OCI-LY7 (cell line): ENCODE measurements at regions not wholly inside any gene's neighbourhood (a gene's known extent, or its start where the extent isn't known, plus 50 kb on each side); places are given as distances from the start of the nearest gene placed in this dataset.

Experiments
- BruUV-seq: library from RNA; stranded (reverse); fragments of 400-500 nt; replicated peaks from 2 replicates; lab custom pipeline; 2021; lab: Mats Ljungman, UMichigan
- CTCF ChIA-PET: fragments of 300-600 bp; sonication (Branson Sonifier 250); formaldehyde crosslinking; loops from one replicate; lab custom pipeline; 2022; ENCODE audit warnings: antibody characterized with exemption; ENCODE audit not compliant: unreplicated experiment; lab: Charles Lee
- POLR2A ChIA-PET: fragments of 300-600 bp; sonication (Branson Sonifier 250); formaldehyde crosslinking; loops from one replicate; lab custom pipeline; 2022; ENCODE audit warnings: antibody characterized with exemption; lab: Charles Lee
- DNase-seq: peaks from one replicate; pipeline ENCODE4 v3.0.0-alpha.2; 2015; ENCODE audit warnings: low spot score
- H2AFZ ChIP-seq: fragments of 200-600 bp; sonication (generic), shearing (Covaris generic); 2 replicates; pipeline ENCODE4 v1.6.1; 2014; ENCODE audit warnings: mild to moderate bottlenecking, antibody characterized with exemption, low read length, moderate library complexity
- H3K27ac ChIP-seq: fragments of 200-600 bp; sonication (generic); 2 replicates; pipeline ENCODE4 v1.5.1; 2014; ENCODE audit warnings: mixed run types, low read depth, mild to moderate bottlenecking, moderate library complexity, low read length, inconsistent platforms; ENCODE audit not compliant: poor library complexity, severe bottlenecking
- H3K36me3 ChIP-seq: fragments of 200-600 bp; sonication (generic); 2 replicates; pipeline ENCODE4 v1.6.1; 2014; ENCODE audit warnings: mild to moderate bottlenecking, antibody characterized with exemption, low read length, moderate library complexity, mixed read lengths; ENCODE audit not compliant: insufficient read depth
- H3K4me1 ChIP-seq: fragments of 200-600 bp; sonication (generic); 2 replicates; pipeline ENCODE4 v1.5.1; 2014; ENCODE audit warnings: mild to moderate bottlenecking, low read length; ENCODE audit not compliant: insufficient read depth, poor library complexity, severe bottlenecking
- H3K4me2 ChIP-seq: fragments of 200-600 bp; sonication (generic); 2 replicates; pipeline ENCODE4 v1.6.1; 2014; ENCODE audit warnings: mild to moderate bottlenecking, low read length
- H3K4me3 ChIP-seq: fragments of 200-600 bp; sonication (generic); 2 replicates; pipeline ENCODE4 v1.5.1; 2014; ENCODE audit warnings: mild to moderate bottlenecking, low read depth, low read length; ENCODE audit not compliant: poor library complexity, severe bottlenecking
- H3K79me2 ChIP-seq: fragments of 200-600 bp; sonication (generic); 2 replicates; pipeline ENCODE4 v1.6.1; 2016; ENCODE audit warnings: low read depth, mild to moderate bottlenecking, low read length, moderate library complexity, mixed read lengths; ENCODE audit not compliant: insufficient read depth
- H3K9me2 ChIP-seq: fragments of 200-600 bp; sonication (generic); 2 replicates; pipeline ENCODE4 v1.6.1; 2016; ENCODE audit warnings: mild to moderate bottlenecking, low read length, mixed read lengths; ENCODE audit not compliant: insufficient read depth
- H3K9me3 ChIP-seq: fragments of 200-600 bp; sonication (generic); 2 replicates; pipeline ENCODE4 v1.6.1; 2014; ENCODE audit warnings: mild to moderate bottlenecking, mixed run types, low read length, mixed read lengths
- H4K20me1 ChIP-seq: fragments of 200-600 bp; sonication (generic); 2 replicates; pipeline ENCODE4 v1.6.1; 2014; ENCODE audit warnings: mild to moderate bottlenecking, antibody characterized with exemption, low read length, moderate library complexity, mixed read lengths; ENCODE audit not compliant: insufficient read depth
- CTCF ChIP-seq: fragments of 200-600 bp; sonication (generic); conservative IDR thresholded peaks from 2 replicates; pipeline ENCODE4 v1.5.1; 2014; ENCODE audit warnings: mild to moderate bottlenecking, antibody characterized with exemption, low read length, moderate library complexity, mixed read lengths
- EZH2phosphoT487 ChIP-seq: fragments of 200-600 bp; sonication (generic); IDR thresholded peaks from 2 replicates; pipeline ENCODE4 v1.6.1; 2018; ENCODE audit warnings: low read depth, borderline replicate concordance, mild to moderate bottlenecking, mixed run types, antibody characterized with exemption, low read length, moderate library complexity, mixed read lengths
- intact Hi-C: fragments of 100-400 bp; cut with micrococcal nuclease; formaldehyde crosslinking; loops from one replicate; pipeline ENCODE4 v1.10.0; 2022; ENCODE audit not compliant: unreplicated experiment

DNA sequence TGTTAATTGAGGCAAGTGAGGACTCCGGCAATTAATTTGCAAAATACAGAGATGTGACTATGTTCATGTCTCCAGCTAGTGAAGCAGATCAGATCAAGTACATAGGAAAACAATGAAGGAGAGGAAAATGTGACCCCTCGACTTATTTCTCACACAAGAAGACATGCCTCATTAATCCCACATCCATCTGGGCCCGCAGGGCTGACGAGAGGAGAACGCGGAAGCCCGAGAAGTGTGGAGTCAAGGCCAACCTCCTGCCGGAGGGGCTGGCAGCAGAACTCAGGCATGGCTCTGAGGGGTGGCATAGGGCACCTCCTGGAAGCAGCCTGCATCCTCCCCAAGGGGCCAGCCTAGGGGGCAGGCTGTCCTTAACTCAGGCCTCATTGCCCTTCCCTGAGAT is 54.4 kb downstream of the ZNF503 start:
- H3K79me2 ChIP-seq = no peaks in the 10 kb centered on the region
- CTCF ChIA-PET = no interaction called here
- TF ChIP-seq EZH2phosphoT487 = no peak
- no peak for TF ChIP-seq CTCF
- POLR2A ChIA-PET = interaction anchor here (0.6 kb wide), 1 partner anchor 1031 kb away, joined by 3 read pairs; no protein-coding TSS in a partner anchor
- no peaks in the 10 kb centered on the region for H4K20me1 ChIP-seq
- H2AFZ ChIP-seq = no peak overlapping the region
- no peak for DNase-seq
- intact Hi-C loops = no loop called here
- H3K4me1 ChIP-seq = no peaks in the 10 kb centered on the region
- H3K9me3 ChIP-seq = no peaks in the 10 kb centered on the region
- H3K9me2 ChIP-seq = no peaks in the 10 kb centered on the region
- BruUV-seq = no TSS peak
- no peak overlapping the region for H3K27ac ChIP-seq
- no peaks in the 10 kb centered on the region for H3K36me3 ChIP-seq
- no peak overlapping the region for H3K4me3 ChIP-seq
- no peak overlapping the region for H3K4me2 ChIP-seq

DNA sequence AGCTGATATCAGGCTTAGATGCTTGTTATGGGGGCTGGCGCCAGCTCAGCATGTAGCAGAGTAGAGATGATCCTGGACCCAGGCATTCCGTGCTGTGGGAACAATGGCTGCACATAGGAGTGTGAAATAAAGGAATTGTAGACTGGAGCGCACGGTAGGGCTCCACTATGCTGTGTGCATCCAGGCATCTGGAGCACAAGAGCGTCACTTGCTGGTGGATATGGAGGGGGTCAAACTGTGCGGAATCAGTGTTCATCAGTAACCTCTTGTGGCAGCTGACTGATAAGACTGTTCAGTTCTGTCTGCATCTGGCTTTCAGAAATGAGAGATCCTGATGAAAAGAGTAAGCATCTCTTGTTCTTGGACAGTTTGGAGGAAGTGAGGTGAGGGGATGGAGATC is 55.8 kb downstream of the ZNF503 start:
- H3K36me3 ChIP-seq = no peaks in the 10 kb centered on the region
- ChIA-PET POLR2A (no interaction called here), CTCF (no interaction called here)
- H3K79me2 ChIP-seq = no peaks in the 10 kb centered on the region
- no peaks in the 10 kb centered on the region for H3K9me3 ChIP-seq
- no peak overlapping the region for H3K4me2 ChIP-seq
- intact Hi-C loops = no loop called here
- no peak overlapping the region for H2AFZ ChIP-seq
- H3K4me3 ChIP-seq = no peak overlapping the region
- BruUV-seq = no TSS peak
- TF ChIP-seq CTCF (no peak), EZH2phosphoT487 (no peak)
- no peak overlapping the region for H3K27ac ChIP-seq
- no peaks in the 10 kb centered on the region for H3K9me2 ChIP-seq
- no peak for DNase-seq
- no peaks in the 10 kb centered on the region for H3K4me1 ChIP-seq
- no peaks in the 10 kb centered on the region for H4K20me1 ChIP-seq

- BruUV-seq = no TSS peak
- Histone ChIP-seq H3K9me2 (no peaks in the 10 kb centered on the region), H3K4me2 (no peak overlapping the region), H4K20me1 (no peaks in the 10 kb centered on the region), H3K4me1 (no peaks in the 10 kb centered on the region), H2AFZ (no peak overlapping the region), H3K79me2 (no peaks in the 10 kb centered on the region), H3K4me3 (no peak overlapping the region), H3K27ac (no peak overlapping the region), H3K36me3 (no peaks in the 10 kb centered on the region), H3K9me3 (no peaks in the 10 kb centered on the region)
- DNase-seq = no peak
- CTCF ChIA-PET = no interaction called here
- intact Hi-C loops = no loop called here
- no peak for TF ChIP-seq CTCF
- TF ChIP-seq EZH2phosphoT487 = no peak
- POLR2A ChIA-PET = interaction anchor here (0.6 kb wide), 1 partner anchor 170 kb away, joined by 3 read pairs; no protein-coding TSS in a partner anchor
Measured at GRCh38 chr10:75344170-75344569, 57.4 kb downstream of the ZNF503 start.
